ENCODE measurements at regions not wholly inside any gene's neighbourhood (a gene's known extent, or its start where the extent isn't known, plus 50 kb on each side); places are given as distances from the start of the nearest gene placed in this dataset.

DNA sequence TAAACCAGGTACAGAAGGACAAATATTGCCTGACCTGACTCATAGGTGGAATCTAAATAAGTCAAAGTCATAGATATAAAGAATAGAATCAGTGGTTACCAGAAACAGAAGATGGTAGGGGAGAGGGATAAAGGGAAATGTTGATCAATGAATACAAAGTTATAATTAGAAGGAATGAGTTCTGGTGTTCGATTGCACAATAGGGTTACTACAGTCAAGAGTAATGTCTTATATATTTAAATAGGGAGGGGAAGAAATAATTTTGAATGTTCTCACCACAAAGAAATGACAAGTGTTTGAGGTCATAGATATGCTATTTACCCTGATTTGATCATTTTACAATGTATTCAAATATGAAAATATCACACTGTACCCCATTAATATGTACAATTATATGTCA lies 1541.2 kb downstream of the SLITRK1 start:
- TF ChIP-seq, protein P1, sequence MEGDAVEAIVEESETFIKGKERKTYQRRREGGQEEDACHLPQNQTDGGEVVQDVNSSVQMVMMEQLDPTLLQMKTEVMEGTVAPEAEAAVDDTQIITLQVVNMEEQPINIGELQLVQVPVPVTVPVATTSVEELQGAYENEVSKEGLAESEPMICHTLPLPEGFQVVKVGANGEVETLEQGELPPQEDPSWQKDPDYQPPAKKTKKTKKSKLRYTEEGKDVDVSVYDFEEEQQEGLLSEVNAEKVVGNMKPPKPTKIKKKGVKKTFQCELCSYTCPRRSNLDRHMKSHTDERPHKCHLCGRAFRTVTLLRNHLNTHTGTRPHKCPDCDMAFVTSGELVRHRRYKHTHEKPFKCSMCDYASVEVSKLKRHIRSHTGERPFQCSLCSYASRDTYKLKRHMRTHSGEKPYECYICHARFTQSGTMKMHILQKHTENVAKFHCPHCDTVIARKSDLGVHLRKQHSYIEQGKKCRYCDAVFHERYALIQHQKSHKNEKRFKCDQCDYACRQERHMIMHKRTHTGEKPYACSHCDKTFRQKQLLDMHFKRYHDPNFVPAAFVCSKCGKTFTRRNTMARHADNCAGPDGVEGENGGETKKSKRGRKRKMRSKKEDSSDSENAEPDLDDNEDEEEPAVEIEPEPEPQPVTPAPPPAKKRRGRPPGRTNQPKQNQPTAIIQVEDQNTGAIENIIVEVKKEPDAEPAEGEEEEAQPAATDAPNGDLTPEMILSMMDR (conservative IDR thresholded peaks at IDR 0.05; ENCODE audit: control insufficient read depth, insufficient read depth, low read depth, low read length) = no peak
- no peak for DNase-seq (ENCODE audit: low read depth)
- H3K4me3 ChIP-seq (ENCODE audit: control insufficient read depth, low read depth, low read length) = no peak overlapping the region

DNA sequence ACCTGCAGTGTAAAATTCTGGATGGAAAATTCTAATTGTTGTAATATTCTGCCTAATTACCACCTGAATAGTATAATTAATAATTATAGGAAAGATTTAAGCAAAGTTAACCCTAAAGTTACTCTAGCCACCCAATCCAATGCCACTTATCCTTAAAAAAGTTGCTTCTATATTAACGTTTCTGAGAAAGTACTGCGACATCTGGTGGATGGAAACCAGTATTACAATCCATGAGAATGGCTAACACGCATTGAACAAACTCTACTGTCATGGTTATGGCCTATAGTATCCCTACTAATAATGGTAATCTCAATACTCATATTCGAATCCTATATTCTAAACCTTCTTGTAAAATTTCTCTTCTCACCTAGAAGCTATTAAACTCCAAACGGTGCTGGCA lies 1551.8 kb downstream of the SLITRK1 start:
- TF ChIP-seq, protein P1 (conservative IDR thresholded peaks at IDR 0.05; ENCODE audit: control insufficient read depth, insufficient read depth, low read depth, low read length) = peak; percentile 52

DNA sequence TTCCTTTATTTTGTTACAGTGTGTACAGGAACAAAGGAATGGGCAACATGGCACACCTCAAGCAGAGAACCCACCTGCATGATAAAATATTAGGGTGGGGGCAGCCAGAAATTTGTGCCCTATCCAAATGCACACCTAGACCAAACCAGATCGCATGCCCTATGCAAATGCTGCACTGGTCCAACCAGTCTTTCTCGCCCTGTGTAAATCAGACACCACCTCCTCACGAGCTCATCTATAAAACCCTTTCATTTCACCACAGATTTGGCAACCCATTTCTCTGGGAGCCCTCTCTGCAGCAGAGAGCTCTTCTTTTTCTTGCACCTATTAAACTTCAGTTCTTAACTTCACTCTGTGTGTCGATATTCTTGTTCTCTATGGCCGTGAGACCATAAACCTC lies 1559.2 kb downstream of the SLITRK1 start:
- TF ChIP-seq, protein P1 (conservative IDR thresholded peaks at IDR 0.05; ENCODE audit: control insufficient read depth, insufficient read depth, low read depth, low read length) = no peak
- DNase-seq (ENCODE audit: low read depth) = no peak
- no peak overlapping the region for H3K4me3 ChIP-seq (ENCODE audit: control insufficient read depth, low read depth, low read length)

More for the DNA sequence above, 1551.8 kb downstream of the SLITRK1 start:
- peak; percentile 21 for DNase-seq (ENCODE audit: low read depth)
- H3K4me3 ChIP-seq (ENCODE audit: control insufficient read depth, low read depth, low read length) = no peak overlapping the region

DNA sequence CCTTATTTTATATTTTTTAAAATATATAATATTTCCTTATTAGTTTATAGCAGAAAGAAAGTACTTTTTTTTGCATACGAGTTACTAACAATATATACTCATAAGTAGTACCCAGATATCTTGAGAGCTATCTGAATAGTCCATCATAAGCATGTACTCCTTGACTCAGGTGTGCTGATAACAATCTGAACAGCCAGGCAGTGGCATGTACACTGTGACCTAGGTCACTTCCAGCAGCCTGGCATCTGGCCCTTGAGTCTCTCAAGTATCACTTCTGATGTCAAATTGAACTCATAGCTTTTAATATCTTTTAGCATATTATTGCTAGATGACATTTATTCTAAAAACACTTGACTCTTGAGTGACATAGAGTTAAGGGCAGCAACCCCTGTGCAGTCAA lies 1576.7 kb downstream of the SLITRK1 start:
- DNase-seq (ENCODE audit: low read depth) = no peak
- TF ChIP-seq, protein P1 (conservative IDR thresholded peaks at IDR 0.05; ENCODE audit: control insufficient read depth, insufficient read depth, low read depth, low read length) = no peak
- no peak overlapping the region for H3K4me3 ChIP-seq (ENCODE audit: control insufficient read depth, low read depth, low read length)

DNA sequence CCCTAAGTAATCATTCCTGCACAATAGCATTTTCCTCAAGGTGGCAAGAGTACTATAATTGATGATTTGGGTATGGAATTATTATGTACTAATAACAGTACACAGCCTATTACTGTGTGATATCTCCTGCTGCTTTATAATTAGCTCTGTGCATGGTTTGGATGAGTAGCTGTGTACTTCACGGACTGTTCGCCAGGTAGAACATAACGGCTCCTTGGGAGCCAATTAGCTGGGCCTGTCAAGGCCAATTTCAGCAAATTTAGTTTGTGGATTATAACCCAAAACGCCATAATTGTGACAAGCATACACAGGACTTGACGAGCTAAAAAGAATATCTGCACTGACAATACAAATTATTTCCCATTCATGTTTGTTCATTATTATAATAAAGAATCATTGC lies 1584.2 kb downstream of the SLITRK1 start:
- no peak for DNase-seq (ENCODE audit: low read depth)
- TF ChIP-seq, protein P1 (conservative IDR thresholded peaks at IDR 0.05; ENCODE audit: control insufficient read depth, insufficient read depth, low read depth, low read length) = no peak

DNA sequence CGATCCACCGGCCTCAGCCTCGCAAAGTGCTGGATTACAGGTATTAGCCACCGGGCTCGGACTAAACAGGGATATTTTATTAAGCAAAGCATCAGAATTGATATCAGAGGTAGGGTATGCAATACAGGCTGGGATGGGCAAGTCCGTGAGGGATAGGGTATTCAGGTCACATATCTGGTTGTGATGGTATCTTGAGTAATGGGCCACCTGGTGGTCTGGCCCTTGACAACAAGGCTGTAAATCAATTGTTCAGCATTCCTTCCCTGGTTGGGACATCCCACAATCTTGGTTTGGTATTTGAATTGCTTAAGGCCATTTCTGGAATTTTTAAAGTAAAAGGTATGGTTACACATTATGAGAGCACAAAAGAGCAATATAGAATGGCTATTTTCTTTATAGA lies 1588.0 kb downstream of the SLITRK1 start:
- DNase-seq (ENCODE audit: low read depth) = no peak
- TF ChIP-seq, protein P1 (conservative IDR thresholded peaks at IDR 0.05; ENCODE audit: control insufficient read depth, insufficient read depth, low read depth, low read length) = no peak
- no peak overlapping the region for H3K4me3 ChIP-seq (ENCODE audit: control insufficient read depth, low read depth, low read length)

More for the DNA sequence above, 1584.2 kb downstream of the SLITRK1 start:
- H3K4me3 ChIP-seq (ENCODE audit: control insufficient read depth, low read depth, low read length) = no peak overlapping the region

DNA sequence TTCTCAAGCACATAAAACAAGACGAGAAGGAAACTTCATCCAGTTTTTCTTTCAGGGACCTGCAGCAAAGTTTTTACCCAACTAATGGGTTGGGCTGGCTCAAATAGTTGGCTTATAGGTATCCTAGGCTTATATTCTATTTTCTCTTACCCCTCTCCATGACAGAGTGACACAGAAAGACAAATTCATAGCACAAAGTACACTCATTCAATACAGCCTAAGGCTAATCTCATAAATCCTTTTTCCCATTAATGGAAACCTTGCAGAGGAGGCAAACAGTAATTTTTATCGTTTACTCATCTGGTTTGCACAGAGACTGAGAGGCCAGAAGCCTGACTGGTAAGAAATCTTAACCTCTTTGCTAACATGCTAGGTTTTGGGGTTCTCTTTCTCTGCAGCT lies 1589.9 kb downstream of the SLITRK1 start:
- TF ChIP-seq, protein P1 (conservative IDR thresholded peaks at IDR 0.05; ENCODE audit: control insufficient read depth, insufficient read depth, low read depth, low read length) = no peak
- no peak overlapping the region for H3K4me3 ChIP-seq (ENCODE audit: control insufficient read depth, low read depth, low read length)
- DNase-seq (ENCODE audit: low read depth) = no peak

Data from fibroblast of mammary gland (primary cell).